Trophoblast cell (in vitro differentiated cells and primary cell): ENCODE measurements at regions not wholly inside any gene's neighbourhood (a gene's known extent, or its start where the extent isn't known, plus 50 kb on each side); places are given as distances from the start of the nearest gene placed in this dataset.

Experiments used
- DNase-seq, 2 donors: peaks; one replicate each; pipeline ENCODE4 v3.0.0-alpha.2; 2016
- H2AFZ ChIP-seq: 2 replicates; pipeline ENCODE4 v1.6.1; 2013; ENCODE audit warnings: low read length, moderate library complexity, mild to moderate bottlenecking; ENCODE audit not compliant: insufficient read depth, poor library complexity
- H2AK5ac ChIP-seq: 2 replicates; pipeline ENCODE4 v1.6.1; 2013; ENCODE audit warnings: mild to moderate bottlenecking, low read length
- H2BK120ac ChIP-seq: 2 replicates; pipeline ENCODE4 v1.6.1; 2013; ENCODE audit warnings: low read length, mild to moderate bottlenecking, moderate library complexity; ENCODE audit not compliant: insufficient read depth, poor library complexity
- H2BK12ac ChIP-seq: 2 replicates; pipeline ENCODE4 v1.6.1; 2013; ENCODE audit warnings: mild to moderate bottlenecking, low read length, moderate library complexity
- H2BK5ac ChIP-seq: 2 replicates; pipeline ENCODE4 v1.6.1; 2013; ENCODE audit warnings: low read length, low read depth, moderate library complexity, mild to moderate bottlenecking; ENCODE audit not compliant: poor library complexity
- H3K14ac ChIP-seq: 2 replicates; pipeline ENCODE4 v1.6.1; 2013; ENCODE audit warnings: mild to moderate bottlenecking, low read length
- H3K18ac ChIP-seq: 2 replicates; pipeline ENCODE4 v1.6.1; 2013; ENCODE audit warnings: mild to moderate bottlenecking, low read length
- H3K23ac ChIP-seq: 2 replicates; pipeline ENCODE4 v1.6.1; 2013; ENCODE audit warnings: low read length
- H3K27ac ChIP-seq: 2 replicates; pipeline ENCODE4 v1.5.1; 2013; ENCODE audit warnings: low read depth, mild to moderate bottlenecking, inconsistent platforms, low read length, moderate library complexity
- H3K27me3 ChIP-seq: 2 replicates; pipeline ENCODE4 v1.6.1; 2013; ENCODE audit warnings: inconsistent platforms, mild to moderate bottlenecking, low read length, moderate library complexity; ENCODE audit not compliant: insufficient read depth
- H3K36me3 ChIP-seq, 2 experiments: 1 replicate in 1 of 2; 2 replicates in 1 of 2; pipeline ENCODE4 v1.6.1; 2013; ENCODE audit warnings: low read length in 2 of 2, mild to moderate bottlenecking in 2 of 2, moderate library complexity in 1 of 2; ENCODE audit not compliant: insufficient read depth in 2 of 2, control insufficient read depth in 1 of 2
- H3K4ac ChIP-seq: 2 replicates; pipeline ENCODE4 v1.6.1; 2013; ENCODE audit warnings: low read depth, mild to moderate bottlenecking, low read length, moderate library complexity
- H3K4me1 ChIP-seq, 2 experiments: 1 replicate in 1 of 2; 2 replicates in 1 of 2; pipeline ENCODE4 v1.6.1; 2013; ENCODE audit warnings: low read length in 2 of 2, mild to moderate bottlenecking in 2 of 2, moderate library complexity in 1 of 2; ENCODE audit not compliant: insufficient read depth in 2 of 2, control insufficient read depth in 1 of 2
- H3K4me2 ChIP-seq: 2 replicates; pipeline ENCODE4 v1.6.1; 2013; ENCODE audit warnings: inconsistent platforms, mild to moderate bottlenecking, low read length, moderate library complexity
- H3K4me3 ChIP-seq: 2 replicates; pipeline ENCODE4 v1.5.1; 2013; ENCODE audit warnings: mild to moderate bottlenecking, low read depth, low read length, inconsistent platforms
- H3K79me1 ChIP-seq: one replicate; pipeline ENCODE4 v1.6.1; 2013; ENCODE audit warnings: low read length
- H3K79me2 ChIP-seq: 2 replicates; pipeline ENCODE4 v1.6.1; 2013; ENCODE audit warnings: low read length, mild to moderate bottlenecking; ENCODE audit not compliant: control insufficient read depth, insufficient read depth, poor library complexity
- H3K9ac ChIP-seq: 2 replicates; pipeline ENCODE4 v1.6.1; 2013; ENCODE audit warnings: mild to moderate bottlenecking, low read length
- H3K9me3 ChIP-seq: 2 replicates; pipeline ENCODE4 v1.6.1; 2013; ENCODE audit warnings: low read depth, mild to moderate bottlenecking, control low read depth, inconsistent platforms, low read length; ENCODE audit not compliant: insufficient read depth
- H4K12ac ChIP-seq: 2 replicates; pipeline ENCODE4 v1.6.1; 2013; ENCODE audit warnings: low read depth, mild to moderate bottlenecking, low read length, moderate library complexity
- H4K8ac ChIP-seq: 2 replicates; pipeline ENCODE4 v1.6.1; 2013; ENCODE audit warnings: low read depth, mild to moderate bottlenecking, low read length, moderate library complexity
- H4K91ac ChIP-seq: one replicate; pipeline ENCODE4 v1.6.1; 2013; ENCODE audit warnings: low read depth, mild to moderate bottlenecking, low read length, moderate library complexity
- WGBS: extraction: QIAGEN DNeasy Blood & Tissue Kit; methylation state at CpG from one replicate; pipeline ENCODE4 v1.1.7; 2013; ENCODE audit warnings: missing lambda C conversion rate; ENCODE audit not compliant: insufficient read length, insufficient coverage; ENCODE audit errors: extremely low coverage; 5-methylcytosine and 5-hydroxymethylcytosine counted together

- H3K18ac ChIP-seq: no peak overlapping the region
- no peak overlapping the region for H3K4me3 ChIP-seq
- no peak overlapping the region for H4K91ac ChIP-seq
- H3K27ac ChIP-seq: no peak overlapping the region
- H3K23ac ChIP-seq: no peak overlapping the region
- H3K79me1 ChIP-seq: no peaks in the 10 kb centered on the region
- no peak overlapping the region for H3K4ac ChIP-seq
- no peak overlapping the region for H2AFZ ChIP-seq
- no peak overlapping the region for H4K8ac ChIP-seq
- H3K36me3 ChIP-seq: no peaks in the 10 kb centered on the region
- no peaks in the 10 kb centered on the region for H3K27me3 ChIP-seq
- H2BK5ac ChIP-seq: no peak overlapping the region
- H3K9ac ChIP-seq: no peak overlapping the region
- no peak overlapping the region for H3K4me2 ChIP-seq
- H4K12ac ChIP-seq: no peak overlapping the region
- no peaks in the 10 kb centered on the region for H3K9me3 ChIP-seq
- no peak overlapping the region for H3K14ac ChIP-seq
- DNase-seq: no peak
- WGBS: no CpG with 5 or more reads among the region's 5 CpGs
- H3K79me2 ChIP-seq: no peaks in the 10 kb centered on the region
- H3K4me1 ChIP-seq: no peaks in the 10 kb centered on the region
- no peak overlapping the region for H2AK5ac ChIP-seq
- H2BK12ac ChIP-seq: no peak overlapping the region
- no peak overlapping the region for H2BK120ac ChIP-seq
Measured at GRCh38 chr7:131735101-131735500, 178.7 kb upstream of the PODXL start.

- Histone ChIP-seq H2BK5ac (no peak overlapping the region), H2AFZ (no peak overlapping the region), H3K9ac (no peak overlapping the region), H3K14ac (no peak overlapping the region), H3K79me2 (no peaks in the 10 kb centered on the region), H2BK12ac (no peak overlapping the region), H3K4ac (no peak overlapping the region), H3K79me1 (no peaks in the 10 kb centered on the region), H2AK5ac (no peak overlapping the region), H3K4me2 (no peak overlapping the region), H2BK120ac (no peak overlapping the region), H3K23ac (no peak overlapping the region), H3K4me1 (no peaks in the 10 kb centered on the region), H3K36me3 (no peaks in the 10 kb centered on the region), H3K4me3 (no peak overlapping the region), H3K27ac (no peak overlapping the region), H4K8ac (no peak overlapping the region), H4K12ac (no peak overlapping the region), H4K91ac (no peak overlapping the region), H3K9me3 (peaks cover 4% of the 10 kb centered on the region), H3K18ac (no peak overlapping the region), H3K27me3 (no peaks in the 10 kb centered on the region)
- no peak for DNase-seq
- WGBS: no CpG with 5 or more reads among the region's 6 CpGs
Measured at GRCh38 chr7:131733604-131734003, 177.2 kb upstream of the PODXL start.

GRCh38 chr7:131727189-131727588, 170.8 kb upstream of the PODXL start:
- H2AFZ ChIP-seq: no peak overlapping the region
- WGBS: no CpG with 5 or more reads among the region's 2 CpGs
- H3K4ac ChIP-seq: no peak overlapping the region
- no peak overlapping the region for H2AK5ac ChIP-seq
- H3K4me3 ChIP-seq: no peak overlapping the region
- H3K23ac ChIP-seq: no peak overlapping the region
- no peak overlapping the region for H4K91ac ChIP-seq
- no peaks in the 10 kb centered on the region for H3K27me3 ChIP-seq
- no peak overlapping the region for H3K14ac ChIP-seq
- peaks cover 0 to 2% of the 10 kb centered on the region in 2 experiments for H3K4me1 ChIP-seq
- no peak overlapping the region for H3K9ac ChIP-seq
- no peaks in the 10 kb centered on the region for H3K79me1 ChIP-seq
- H3K79me2 ChIP-seq: no peaks in the 10 kb centered on the region
- H2BK12ac ChIP-seq: no peak overlapping the region
- H2BK5ac ChIP-seq: no peak overlapping the region
- no peak overlapping the region for H3K27ac ChIP-seq
- H4K12ac ChIP-seq: no peak overlapping the region
- no peak overlapping the region for H4K8ac ChIP-seq
- no peak overlapping the region for H3K18ac ChIP-seq
- H3K9me3 ChIP-seq: peaks cover 7% of the 10 kb centered on the region
- H3K36me3 ChIP-seq: no peaks in the 10 kb centered on the region
- no peak for DNase-seq
- no peak overlapping the region for H2BK120ac ChIP-seq
- H3K4me2 ChIP-seq: no peak overlapping the region

GRCh38 chr7:131726686-131727085, 170.3 kb upstream of the PODXL start:
- Histone ChIP-seq H3K4ac (no peak overlapping the region), H3K14ac (no peak overlapping the region), H3K36me3 (no peaks in the 10 kb centered on the region), H2BK120ac (no peak overlapping the region), H3K9me3 (peaks cover 7% of the 10 kb centered on the region), H3K23ac (no peak overlapping the region), H3K79me1 (no peaks in the 10 kb centered on the region), H3K9ac (no peak overlapping the region), H3K4me1 (peaks cover 0 to 2% of the 10 kb centered on the region in 2 experiments), H4K8ac (no peak overlapping the region), H4K91ac (no peak overlapping the region), H3K18ac (no peak overlapping the region), H3K27ac (no peak overlapping the region), H4K12ac (no peak overlapping the region), H3K4me3 (no peak overlapping the region), H2BK5ac (no peak overlapping the region), H2AK5ac (no peak overlapping the region), H2AFZ (no peak overlapping the region), H3K79me2 (no peaks in the 10 kb centered on the region), H3K27me3 (no peaks in the 10 kb centered on the region), H3K4me2 (no peak overlapping the region), H2BK12ac (no peak overlapping the region)
- WGBS: no CpG with 5 or more reads among the region's 4 CpGs
- DNase-seq: no peak
